ENCODE measurements at regions not wholly inside any gene's neighbourhood (a gene's known extent, or its start where the extent isn't known, plus 50 kb on each side); places are given as distances from the start of the nearest gene placed in this dataset.

- H3K9me3 Mint-ChIP-seq, result peaks cover 0 to 6% (median 0%) of the 10 kb centered on the region in 7 donors
- Histone ChIP-seq H3K79me2 (ENCODE audit: insufficient read depth, low read length) (no peaks in the 10 kb centered on the region), H3K4me1 (ENCODE audit: control insufficient read depth in 1 of 2, insufficient read depth in 2 of 2, low read length in 2 of 2) (no peaks in the 10 kb centered on the region), H3K9ac (ENCODE audit: insufficient read depth, low read length, poor library complexity, severe bottlenecking) (no peak overlapping the region), H3K27ac (ENCODE audit: low read depth in 1 of 2, low read length in 2 of 2) (no peak overlapping the region), H3K4me2 (replicated peaks; ENCODE audit: extremely low read depth, low read length, poor library complexity, severe bottlenecking) (no peak overlapping the region), H3K9me3 (replicated peaks in 1 of 2; ENCODE audit: control insufficient read depth in 1 of 2, insufficient read depth in 1 of 2, low read length in 2 of 2) (peaks cover 2% of the 10 kb centered on the region in 2 donors), H3K36me3 (replicated peaks in 1 of 2; ENCODE audit: control insufficient read depth in 1 of 2, insufficient read depth in 2 of 2, low read length in 2 of 2) (no peaks in the 10 kb centered on the region), H3K4me3 (replicated peaks in 1 of 3; ENCODE audit: low read depth in 2 of 3, low read length in 3 of 3) (no peak overlapping the region), H2AFZ (ENCODE audit: insufficient read depth, low read depth, low read length, poor library complexity, severe bottlenecking) (no peak overlapping the region), H4K20me1 (ENCODE audit: insufficient read depth, low read length) (no peaks in the 10 kb centered on the region), H3K27me3 (ENCODE audit: control insufficient read depth in 2 of 2, insufficient read depth in 2 of 2, low read length in 2 of 2) (no peaks in the 10 kb centered on the region)
- H3K4me1 Mint-ChIP-seq, result no peaks in the 10 kb centered on the region
- WGBS (ENCODE audit: insufficient coverage), result no CpG with 5 or more reads among the region's 4 CpGs
- H3K27me3 Mint-ChIP-seq (ENCODE audit: low read depth in 3 of 3), result no peaks in the 10 kb centered on the region
- H3K27ac Mint-ChIP-seq, result no peak overlapping the region
- DNase-seq, result no peak
- H3K36me3 Mint-ChIP-seq, result no peaks in the 10 kb centered on the region
- no peak for TF ChIP-seq CTCF (IDR thresholded peaks at IDR 0.05)
- intact Hi-C loops (cut with micrococcal nuclease), result no loop called here
- H3K4me3 Mint-ChIP-seq, result no peak overlapping the region
These were observed 710.9 kb upstream of the FAT3 start for GRCh38 chr11:91513734-91514133.

- intact Hi-C loops (cut with micrococcal nuclease), result no loop called here
- Mint-ChIP-seq H3K4me1 (no peaks in the 10 kb centered on the region), H3K27me3 (ENCODE audit: low read depth in 3 of 3) (no peaks in the 10 kb centered on the region)
These were observed 726.8 kb upstream of the FAT3 start for GRCh38 chr11:91497847-91498246.

More at GRCh38 chr11:91497847-91498246, 726.8 kb upstream of the FAT3 start:
- Histone ChIP-seq H4K20me1 (ENCODE audit: insufficient read depth, low read length) (no peaks in the 10 kb centered on the region), H3K36me3 (replicated peaks in 1 of 2; ENCODE audit: control insufficient read depth in 1 of 2, insufficient read depth in 2 of 2, low read length in 2 of 2) (no peaks in the 10 kb centered on the region), H3K4me1 (ENCODE audit: control insufficient read depth in 1 of 2, insufficient read depth in 2 of 2, low read length in 2 of 2) (no peaks in the 10 kb centered on the region), H3K79me2 (ENCODE audit: insufficient read depth, low read length) (no peaks in the 10 kb centered on the region), H3K27me3 (ENCODE audit: control insufficient read depth in 2 of 2, insufficient read depth in 2 of 2, low read length in 2 of 2) (no peaks in the 10 kb centered on the region), H3K9ac (ENCODE audit: insufficient read depth, low read length, poor library complexity, severe bottlenecking) (no peak overlapping the region), H3K4me3 (replicated peaks in 1 of 3; ENCODE audit: low read depth in 2 of 3, low read length in 3 of 3) (no peak overlapping the region), H2AFZ (ENCODE audit: insufficient read depth, low read depth, low read length, poor library complexity, severe bottlenecking) (no peak overlapping the region), H3K27ac (ENCODE audit: low read depth in 1 of 2, low read length in 2 of 2) (no peak overlapping the region), H3K4me2 (replicated peaks; ENCODE audit: extremely low read depth, low read length, poor library complexity, severe bottlenecking) (no peak overlapping the region), H3K9me3 (replicated peaks in 1 of 2; ENCODE audit: control insufficient read depth in 1 of 2, insufficient read depth in 1 of 2, low read length in 2 of 2) (no peaks in the 10 kb centered on the region)
- H3K36me3 Mint-ChIP-seq, result no peaks in the 10 kb centered on the region
- peaks cover 0 to 2% (median 0%) of the 10 kb centered on the region in 7 donors for H3K9me3 Mint-ChIP-seq
- DNase-seq, result no peak
- no peak overlapping the region for H3K4me3 Mint-ChIP-seq
- no peak for TF ChIP-seq CTCF (IDR thresholded peaks at IDR 0.05)
- H3K27ac Mint-ChIP-seq, result no peak overlapping the region
- no CpG with 5 or more reads among the region's 1 CpG for WGBS (ENCODE audit: insufficient coverage)

All from CD14-positive monocyte (primary cell).